PC-9 (cell line): ENCODE measurements at regions not wholly inside any gene's neighbourhood (a gene's known extent, or its start where the extent isn't known, plus 50 kb on each side); places are given as distances from the start of the nearest gene placed in this dataset.

ENCODE experiments used
- EZH2 ChIP-seq: fragments of 200-600 bp; sonication (generic); IDR thresholded peaks from 2 replicates; pipeline ENCODE4 v1.8.0; 2017; ENCODE audit warnings: antibody characterized with exemption, low read depth
- TF ChIP-seq, protein P1 (sequence below): fragments of 200-600 bp; sonication (generic); conservative IDR thresholded peaks from 2 replicates; pipeline ENCODE4 v1.6.1; 2017; ENCODE audit warnings: mixed run types, antibody characterized with exemption, mild to moderate bottlenecking, moderate library complexity

DNA sequence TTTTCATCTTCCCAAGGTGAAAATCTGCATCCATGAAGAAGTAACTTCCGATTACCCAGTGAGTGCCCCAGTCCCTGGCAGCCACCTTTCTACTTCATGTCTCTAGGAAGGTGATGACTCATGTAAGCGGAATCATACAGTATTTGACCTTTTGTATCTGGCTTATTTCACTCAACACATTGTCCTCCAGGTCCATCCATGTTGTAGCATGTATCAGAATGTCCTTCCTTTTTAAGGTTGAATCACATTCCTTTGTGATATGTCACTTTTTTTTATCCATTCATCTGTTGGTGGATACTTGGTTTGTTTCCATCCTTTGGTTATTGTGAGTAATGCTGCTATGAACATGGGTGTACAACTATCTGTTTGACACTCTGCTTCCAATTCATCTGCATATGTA is 176.3 kb upstream of the CDYL start:
- TF ChIP-seq, protein P1, sequence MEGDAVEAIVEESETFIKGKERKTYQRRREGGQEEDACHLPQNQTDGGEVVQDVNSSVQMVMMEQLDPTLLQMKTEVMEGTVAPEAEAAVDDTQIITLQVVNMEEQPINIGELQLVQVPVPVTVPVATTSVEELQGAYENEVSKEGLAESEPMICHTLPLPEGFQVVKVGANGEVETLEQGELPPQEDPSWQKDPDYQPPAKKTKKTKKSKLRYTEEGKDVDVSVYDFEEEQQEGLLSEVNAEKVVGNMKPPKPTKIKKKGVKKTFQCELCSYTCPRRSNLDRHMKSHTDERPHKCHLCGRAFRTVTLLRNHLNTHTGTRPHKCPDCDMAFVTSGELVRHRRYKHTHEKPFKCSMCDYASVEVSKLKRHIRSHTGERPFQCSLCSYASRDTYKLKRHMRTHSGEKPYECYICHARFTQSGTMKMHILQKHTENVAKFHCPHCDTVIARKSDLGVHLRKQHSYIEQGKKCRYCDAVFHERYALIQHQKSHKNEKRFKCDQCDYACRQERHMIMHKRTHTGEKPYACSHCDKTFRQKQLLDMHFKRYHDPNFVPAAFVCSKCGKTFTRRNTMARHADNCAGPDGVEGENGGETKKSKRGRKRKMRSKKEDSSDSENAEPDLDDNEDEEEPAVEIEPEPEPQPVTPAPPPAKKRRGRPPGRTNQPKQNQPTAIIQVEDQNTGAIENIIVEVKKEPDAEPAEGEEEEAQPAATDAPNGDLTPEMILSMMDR: no peak
- TF ChIP-seq EZH2: no peak
